ENCODE measurements at regions not wholly inside any gene's neighbourhood (a gene's known extent, or its start where the extent isn't known, plus 50 kb on each side); places are given as distances from the start of the nearest gene placed in this dataset.

GRCh38 chr5:5854087-5854486 is 431.6 kb downstream of the ICE1 start:
- TF ChIP-seq, protein P1, sequence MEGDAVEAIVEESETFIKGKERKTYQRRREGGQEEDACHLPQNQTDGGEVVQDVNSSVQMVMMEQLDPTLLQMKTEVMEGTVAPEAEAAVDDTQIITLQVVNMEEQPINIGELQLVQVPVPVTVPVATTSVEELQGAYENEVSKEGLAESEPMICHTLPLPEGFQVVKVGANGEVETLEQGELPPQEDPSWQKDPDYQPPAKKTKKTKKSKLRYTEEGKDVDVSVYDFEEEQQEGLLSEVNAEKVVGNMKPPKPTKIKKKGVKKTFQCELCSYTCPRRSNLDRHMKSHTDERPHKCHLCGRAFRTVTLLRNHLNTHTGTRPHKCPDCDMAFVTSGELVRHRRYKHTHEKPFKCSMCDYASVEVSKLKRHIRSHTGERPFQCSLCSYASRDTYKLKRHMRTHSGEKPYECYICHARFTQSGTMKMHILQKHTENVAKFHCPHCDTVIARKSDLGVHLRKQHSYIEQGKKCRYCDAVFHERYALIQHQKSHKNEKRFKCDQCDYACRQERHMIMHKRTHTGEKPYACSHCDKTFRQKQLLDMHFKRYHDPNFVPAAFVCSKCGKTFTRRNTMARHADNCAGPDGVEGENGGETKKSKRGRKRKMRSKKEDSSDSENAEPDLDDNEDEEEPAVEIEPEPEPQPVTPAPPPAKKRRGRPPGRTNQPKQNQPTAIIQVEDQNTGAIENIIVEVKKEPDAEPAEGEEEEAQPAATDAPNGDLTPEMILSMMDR (IDR thresholded peaks at IDR 0.05): no peak
- TF ChIP-seq POLR2A (IDR thresholded peaks at IDR 0.05): no peak
- TF ChIP-seq POLR2AphosphoS5 (IDR thresholded peaks at IDR 0.05): no peak

All from sigmoid colon (tissue), 4 donors.